GM21367 (cell line): ENCODE measurements at regions not wholly inside any gene's neighbourhood (a gene's known extent, or its start where the extent isn't known, plus 50 kb on each side); places are given as distances from the start of the nearest gene placed in this dataset.
"Not testable (repeated sequence)": the region's sequence is repeated elsewhere in the genome, so short reads cannot be mapped to it uniquely, and the experiment has no call there.

Experiments
- ATAC-seq: cut with Tn5 transposase; IDR thresholded peaks from one replicate; pipeline ENCODE4 v1.9.1; 2021; ENCODE audit not compliant: unreplicated experiment

GRCh38 chr4:158958489-158959270 lies 144.2 kb upstream of the RAPGEF2 start:
- ATAC-seq = no peak

- ATAC-seq = no peak
These were observed 140.5 kb upstream of the RAPGEF2 start for GRCh38 chr4:158962393-158962792.

GRCh38 chr4:158963282-158963681 lies 139.6 kb upstream of the RAPGEF2 start:
- ATAC-seq = not testable (repeated sequence)

GRCh38 chr4:158964114-158964727 lies 138.7 kb upstream of the RAPGEF2 start:
- no peak for ATAC-seq

DNA sequence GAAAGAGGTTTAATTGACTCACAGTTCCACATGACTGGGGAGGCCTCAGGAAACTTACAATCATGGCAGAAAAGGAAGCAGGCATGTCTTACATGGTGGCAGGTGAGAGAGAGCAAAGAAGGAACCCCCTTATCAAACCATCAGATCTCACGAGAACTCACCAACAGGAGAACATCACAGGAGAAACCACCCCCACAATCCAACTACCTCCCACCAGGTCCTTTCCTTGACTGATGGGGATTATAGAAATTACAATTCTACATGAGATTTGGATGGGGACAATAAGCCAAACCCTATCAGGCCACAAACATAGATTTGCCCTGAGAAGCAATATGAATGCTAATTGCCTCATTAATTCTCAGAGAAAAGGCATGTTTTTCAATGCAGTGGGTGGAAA lies 138.2 kb upstream of the RAPGEF2 start:
- no peak for ATAC-seq

GRCh38 chr4:158965226-158965625 lies 137.7 kb upstream of the RAPGEF2 start:
- ATAC-seq = no peak

- no peak for ATAC-seq
These were observed 136.8 kb upstream of the RAPGEF2 start for GRCh38 chr4:158966091-158966490.

- no peak for ATAC-seq
These were observed 133.9 kb upstream of the RAPGEF2 start for GRCh38 chr4:158968961-158969360.

DNA sequence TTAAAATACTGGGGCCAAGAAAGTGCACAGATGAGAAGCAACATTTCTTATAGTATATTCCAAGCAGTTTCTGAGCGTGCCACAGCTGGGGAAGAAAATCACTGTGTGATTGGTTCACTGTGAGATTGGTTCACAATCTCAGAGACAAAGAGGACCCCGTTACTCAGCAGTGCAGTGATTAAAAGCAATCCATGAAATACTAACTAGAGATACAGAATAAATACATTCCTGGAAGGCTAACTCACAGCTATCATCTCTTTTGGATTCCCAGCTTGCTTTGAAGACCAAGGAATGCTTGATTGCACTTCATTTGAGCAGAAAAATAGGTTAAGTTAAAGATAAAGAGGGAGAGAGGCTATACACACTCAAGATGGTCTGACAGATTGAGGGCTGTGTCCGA lies 132.1 kb upstream of the RAPGEF2 start:
- no peak for ATAC-seq

- ATAC-seq = not testable (repeated sequence)
These were observed 128.4 kb upstream of the RAPGEF2 start for GRCh38 chr4:158974438-158974837.

DNA sequence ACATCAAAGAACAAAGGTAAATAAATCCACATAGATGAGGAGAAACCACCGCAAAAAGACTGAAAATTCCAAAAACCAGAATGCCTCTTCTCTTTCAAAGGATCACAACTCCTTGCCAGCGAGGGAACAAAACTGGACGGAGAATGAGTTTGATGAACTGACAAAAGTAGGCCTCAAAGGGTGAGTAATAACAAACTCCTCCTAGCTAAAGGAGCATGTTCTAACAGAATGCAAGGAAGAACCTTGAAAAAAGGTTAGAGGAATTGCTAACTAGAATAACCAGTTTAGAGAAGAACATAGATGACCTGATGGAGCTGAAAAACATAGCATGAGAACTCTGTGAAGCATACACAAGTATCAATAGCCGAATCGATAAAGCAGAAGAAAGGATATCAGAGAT lies 122.2 kb upstream of the RAPGEF2 start:
- ATAC-seq = not testable (repeated sequence)

DNA sequence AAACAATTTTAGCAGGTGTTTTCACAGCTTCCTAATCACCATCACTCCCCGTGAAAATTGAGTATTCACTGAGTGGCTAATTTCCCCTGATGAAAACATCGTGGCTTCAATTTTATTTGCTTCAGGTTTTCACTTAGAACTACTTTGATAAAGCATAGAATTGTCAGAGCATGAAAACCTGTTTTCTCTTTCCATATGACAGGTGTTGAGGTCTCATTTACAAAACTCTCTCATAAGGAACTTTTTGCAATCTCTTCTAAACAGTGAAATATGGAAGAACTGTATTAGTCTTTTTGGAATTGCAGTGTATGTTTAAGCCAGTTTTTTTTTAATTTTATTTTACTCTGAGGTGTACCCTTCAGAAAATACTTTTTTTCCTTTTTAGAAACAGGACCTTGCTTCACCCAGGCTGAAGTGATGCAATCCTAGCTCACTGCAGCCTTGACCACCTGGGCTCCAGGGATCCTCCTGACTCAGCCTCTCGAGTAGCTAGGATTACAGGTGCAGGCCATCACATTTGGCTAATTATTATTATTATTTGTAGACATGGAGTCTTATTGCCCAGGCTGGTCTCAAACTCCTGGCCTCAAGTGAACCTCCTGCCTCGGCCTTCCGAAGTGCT lies 111.2 kb upstream of the RAPGEF2 start:
- no peak for ATAC-seq

DNA sequence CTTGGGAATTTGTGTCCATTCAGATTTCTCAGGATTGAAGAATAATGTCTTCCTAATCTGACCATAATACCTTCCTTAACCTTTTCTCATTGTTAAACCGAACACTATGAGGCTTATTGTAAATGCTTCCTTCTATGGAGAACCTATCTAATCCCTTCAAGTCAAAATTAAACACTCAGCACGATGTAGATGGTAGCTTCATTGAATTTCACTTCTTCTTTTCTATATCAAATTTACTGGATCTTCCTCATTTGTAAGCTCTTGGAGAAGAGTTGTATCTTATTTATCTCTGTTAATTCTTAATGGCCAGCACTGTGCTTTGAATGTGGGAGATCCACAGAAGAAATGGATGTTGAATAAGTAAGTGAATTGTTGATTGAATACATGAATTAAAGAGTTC lies 109.0 kb upstream of the RAPGEF2 start:
- ATAC-seq = no peak

GRCh38 chr4:158995040-158995439 lies 107.8 kb upstream of the RAPGEF2 start:
- no peak for ATAC-seq

DNA sequence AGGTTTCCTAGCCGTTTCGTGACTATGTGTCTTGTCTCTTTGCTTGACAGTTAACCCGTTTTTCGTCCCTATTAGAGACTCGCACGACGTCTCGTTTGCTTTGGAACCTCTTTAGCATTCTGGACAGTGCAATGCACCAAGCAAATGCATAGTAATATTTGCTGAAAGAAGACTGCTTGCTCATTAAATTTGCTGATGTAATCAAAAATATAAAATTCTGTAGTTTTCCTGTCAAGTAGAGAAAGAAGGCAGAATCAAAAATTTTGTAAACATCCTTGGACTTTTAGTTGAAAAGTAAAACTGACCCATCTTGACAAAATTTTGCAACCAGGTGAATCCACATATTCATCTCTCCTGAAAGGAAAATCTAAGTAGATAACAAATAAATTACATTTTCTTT lies 106.9 kb upstream of the RAPGEF2 start:
- no peak for ATAC-seq

DNA sequence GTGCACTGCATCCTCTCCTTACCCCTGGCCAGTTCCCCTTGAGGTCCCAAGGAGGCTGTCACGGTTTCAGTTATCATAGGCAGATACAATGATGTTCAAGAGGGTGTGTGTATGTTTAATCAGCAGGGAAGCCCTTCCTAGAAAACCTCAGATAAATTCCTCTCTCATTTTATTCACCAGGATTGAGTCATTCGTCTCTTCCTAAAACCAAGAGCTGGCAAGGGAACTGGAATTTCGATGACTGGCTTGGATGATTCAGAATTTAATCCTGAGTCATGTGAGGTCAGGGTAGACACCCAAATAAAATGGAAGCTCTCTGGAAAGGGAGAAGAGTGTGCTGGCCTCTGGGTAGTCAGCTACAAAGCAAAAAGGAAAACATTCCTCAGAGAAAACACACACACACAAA lies 106.2 kb upstream of the RAPGEF2 start:
- ATAC-seq = no peak

GRCh38 chr4:158997660-158998349 lies 105.1 kb upstream of the RAPGEF2 start:
- ATAC-seq = no peak

DNA sequence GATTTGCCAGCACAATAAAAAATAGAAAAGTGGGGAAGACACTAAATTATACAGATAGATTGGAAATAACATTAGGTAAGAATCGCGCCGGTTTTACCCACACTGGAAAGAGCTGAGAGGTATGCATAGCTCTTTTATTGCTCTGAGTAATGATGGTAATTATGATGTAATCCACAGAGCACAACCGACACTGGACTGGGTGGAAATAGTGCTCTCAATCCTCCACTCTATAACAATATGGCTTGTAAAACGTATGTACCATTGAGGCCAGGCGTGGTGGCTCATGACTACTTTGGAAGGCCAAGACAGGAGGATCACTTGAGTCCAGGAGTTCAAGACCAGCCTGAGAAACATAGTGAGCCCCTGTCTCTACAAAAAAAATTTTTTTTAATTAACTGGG lies 104.3 kb upstream of the RAPGEF2 start:
- ATAC-seq = no peak

DNA sequence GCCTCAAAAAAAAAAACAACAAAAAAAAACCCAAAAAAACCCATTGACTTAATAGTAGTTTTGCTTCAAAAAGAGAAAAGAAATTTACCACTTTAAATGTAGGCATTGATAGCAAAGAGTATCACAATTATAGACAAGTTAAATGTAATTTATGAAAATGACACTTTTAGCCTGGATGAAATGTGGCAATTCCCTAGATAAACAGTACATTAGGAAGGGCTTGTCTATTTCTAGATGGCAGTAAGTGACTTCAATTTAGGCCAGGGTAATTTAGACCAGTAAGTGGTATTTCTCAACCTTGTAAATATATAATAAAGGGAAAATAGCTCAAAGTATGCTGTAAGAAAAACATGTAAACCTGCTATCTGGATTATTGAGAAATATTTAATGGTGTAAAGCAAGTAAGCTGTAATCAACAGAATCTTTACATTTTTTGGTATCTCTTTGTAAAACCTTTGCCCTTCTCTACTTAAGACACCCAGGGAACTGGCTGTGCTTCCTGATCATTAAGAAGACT lies 103.7 kb upstream of the RAPGEF2 start:
- ATAC-seq = no peak

DNA sequence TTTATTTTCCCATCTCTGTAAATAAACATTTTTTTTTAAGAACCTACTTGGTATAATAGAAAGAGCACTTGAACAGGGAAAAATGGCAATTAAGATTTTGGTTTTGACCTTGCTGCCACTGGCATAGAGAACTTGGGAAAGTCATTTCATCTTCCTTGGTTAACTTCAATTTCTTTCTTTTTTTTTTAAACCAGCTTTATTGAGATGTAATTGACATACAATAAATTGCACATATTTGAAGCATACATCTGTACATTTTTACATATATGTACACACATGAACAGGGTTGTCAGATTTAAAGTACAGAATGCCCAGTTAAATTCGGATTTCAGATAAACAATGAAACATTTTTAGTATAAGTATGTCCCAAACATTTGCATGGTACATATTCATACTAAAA lies 103.0 kb upstream of the RAPGEF2 start:
- ATAC-seq = no peak

DNA sequence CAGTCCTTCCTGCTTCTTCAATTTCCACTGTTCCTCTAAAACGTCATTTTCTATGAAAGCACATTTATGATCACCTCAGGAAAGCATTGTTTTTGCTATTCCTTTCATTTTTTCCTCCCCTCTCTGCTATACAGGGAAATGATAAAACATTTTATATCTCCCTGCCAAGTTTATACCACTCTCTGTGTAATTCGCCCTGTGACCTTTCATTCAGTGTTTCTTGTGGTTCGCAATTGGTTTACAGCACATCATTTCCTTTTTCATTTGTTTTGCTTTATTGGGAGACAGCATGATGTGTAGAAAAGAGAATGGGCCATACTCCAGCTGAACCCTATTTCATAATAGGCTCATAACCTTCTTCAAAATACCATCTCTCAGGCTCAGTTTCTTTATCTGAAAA lies 99.9 kb upstream of the RAPGEF2 start:
- no peak for ATAC-seq
